Endothelial cell of umbilical vein (primary cell): ENCODE measurements at regions not wholly inside any gene's neighbourhood (a gene's known extent, or its start where the extent isn't known, plus 50 kb on each side); places are given as distances from the start of the nearest gene placed in this dataset.

ENCODE experiments used
- BruUV-seq: library from RNA; stranded (reverse); fragments of 400-500 nt; replicated peaks from 2 replicates; lab custom pipeline; 2021; lab: Mats Ljungman, UMichigan
- CTCF ChIA-PET: fragments of 300-600, 350-600 bp; sonication (Branson Sonifier 250); formaldehyde crosslinking; loops from one replicate; lab custom pipeline; 2021; ENCODE audit warnings: antibody characterized with exemption, inconsistent platforms; lab: Charles Lee
- POLR2A ChIA-PET: fragments of 300-600, 350-600 bp; sonication (Branson Sonifier 250); formaldehyde crosslinking; loops from one replicate; lab custom pipeline; 2021; ENCODE audit warnings: antibody characterized with exemption, inconsistent platforms; lab: Charles Lee
- DNase-seq: peaks from one replicate; pipeline ENCODE4 v3.0.0-alpha.2; 2011; ENCODE audit warnings: low read depth, low spot score
- FAIRE-seq: peaks from 2 replicates; lab custom pipeline; 2011; peaks lifted over from hg19 to GRCh38; lab: Jason Lieb, UNC
- H2AFZ ChIP-seq: 2 replicates; pipeline ENCODE4 v1.6.0; 2012; ENCODE audit warnings: low read depth, low read length, control low read depth, inconsistent platforms
- H3K27ac ChIP-seq: 2 replicates; pipeline ENCODE4 v1.5.1; 2011; ENCODE audit warnings: low read depth, mild to moderate bottlenecking, control low read depth, low read length, moderate library complexity; ENCODE audit not compliant: insufficient read depth
- H3K27me3 ChIP-seq, 2 experiments: 2 replicates each; pipeline versions ENCODE4 v1.6.0 to v1.6.1; 2011; ENCODE audit warnings: low read length in 2 of 2, mixed read lengths in 1 of 2; ENCODE audit not compliant: control insufficient read depth in 2 of 2, insufficient read depth in 2 of 2
- H3K36me3 ChIP-seq, 2 experiments: 2 replicates in 1 of 2; 3 replicates in 1 of 2; pipeline ENCODE4 v1.5.1; 2011; ENCODE audit warnings: low read length in 2 of 2, mild to moderate bottlenecking in 1 of 2, moderate library complexity in 1 of 2; ENCODE audit not compliant: control insufficient read depth in 2 of 2, insufficient read depth in 2 of 2; ENCODE audit errors: extremely low read depth in 1 of 2
- H3K4me1 ChIP-seq: 3 replicates; pipeline ENCODE4 v1.5.1; 2011; ENCODE audit warnings: mild to moderate bottlenecking, low read length; ENCODE audit not compliant: control insufficient read depth, insufficient read depth; ENCODE audit errors: extremely low read depth
- H3K4me2 ChIP-seq: 2 replicates; pipeline ENCODE4 v1.6.1; 2011; ENCODE audit warnings: low read length, control low read depth, mixed read lengths; ENCODE audit not compliant: insufficient read depth
- H3K4me3 ChIP-seq, 3 experiments: fragments of 200-600 bp in 1 of 3; sonication (generic), shearing (Covaris generic) in 1 of 3; replicated peaks in 1 of 3; 2 replicates each; pipeline ENCODE4 v1.5.1; 2011 to 2016; ENCODE audit warnings: control low read depth in 3 of 3, low read length in 3 of 3, mild to moderate bottlenecking in 2 of 3, inconsistent platforms in 1 of 3, low read depth in 1 of 3, moderate library complexity in 1 of 3; ENCODE audit not compliant: insufficient read depth in 1 of 3
- H3K79me2 ChIP-seq: 2 replicates; pipeline ENCODE4 v1.6.0; 2012; ENCODE audit warnings: low read length, inconsistent platforms; ENCODE audit not compliant: control insufficient read depth, insufficient read depth
- H3K9ac ChIP-seq: replicated peaks from 2 replicates; pipeline ENCODE3; 2011; ENCODE audit warnings: low read length, control low read depth; ENCODE audit not compliant: insufficient read depth; ENCODE audit errors: extremely low read depth
- H3K9me1 ChIP-seq: replicated peaks from 3 replicates; pipeline ENCODE4 v1.6.0; 2011; ENCODE audit warnings: mild to moderate bottlenecking, low read length; ENCODE audit not compliant: control insufficient read depth, insufficient read depth; ENCODE audit errors: extremely low read depth
- H3K9me3 ChIP-seq: replicated peaks from 2 replicates; pipeline ENCODE4 v1.5.1; 2012; ENCODE audit warnings: low read length, inconsistent platforms; ENCODE audit not compliant: control insufficient read depth, insufficient read depth
- H4K20me1 ChIP-seq: replicated peaks from 2 replicates; pipeline ENCODE3; 2011; ENCODE audit warnings: mild to moderate bottlenecking, low read length; ENCODE audit not compliant: control insufficient read depth, insufficient read depth; ENCODE audit errors: extremely low read depth
- CTCF ChIP-seq, 2 donors: IDR thresholded peaks; 1 replicate in 1 of 2; 2 replicates in 1 of 2; pipeline ENCODE4 v1.5.1; 2011; ENCODE audit warnings: low read length in 2 of 2, mild to moderate bottlenecking in 2 of 2, moderate library complexity in 2 of 2, control low read depth in 1 of 2, inconsistent platforms in 1 of 2, low read depth in 1 of 2; ENCODE audit not compliant: insufficient read depth in 1 of 2; ENCODE audit errors: extremely low read depth in 1 of 2
- FOS ChIP-seq: IDR thresholded peaks from 2 replicates; pipeline ENCODE4 v1.6.1; 2011; ENCODE audit warnings: mild to moderate bottlenecking, low read length, moderate library complexity, borderline replicate concordance; ENCODE audit not compliant: insufficient read depth
- JUN ChIP-seq: IDR thresholded peaks from 2 replicates; pipeline ENCODE4 v1.6.1; 2011; ENCODE audit warnings: borderline replicate concordance, low read depth; ENCODE audit not compliant: insufficient read length, insufficient read depth
- MAX ChIP-seq: IDR thresholded peaks from 2 replicates; pipeline ENCODE4 v1.6.1; 2011; ENCODE audit not compliant: insufficient read depth, insufficient read length
- MYC ChIP-seq: IDR thresholded peaks from one replicate; pipeline ENCODE4 v1.6.1; 2011; ENCODE audit warnings: mild to moderate bottlenecking, low read depth, low read length
- POLR2A ChIP-seq: IDR thresholded peaks from 2 replicates; pipeline ENCODE4 v1.6.1; 2012; ENCODE audit warnings: low read depth, mild to moderate bottlenecking, control low read depth, low read length
- POLR2AphosphoS5 ChIP-seq: IDR thresholded peaks from 2 replicates; pipeline ENCODE4 v1.6.1; 2012; ENCODE audit warnings: low read depth, mild to moderate bottlenecking, control low read depth, low read length, moderate library complexity; ENCODE audit not compliant: insufficient read depth
- dilution Hi-C: fragments of 300-500 bp; cut with MboI; formaldehyde crosslinking; loops from one replicate; pipeline ENCODE4 v1.15.0; 2019; ENCODE audit warnings: low sequenced_read_pairs; ENCODE audit not compliant: extremely low pct_ligation_motif_present
- intact Hi-C: fragments of 100-400 bp; cut with micrococcal nuclease; formaldehyde crosslinking; loops from one replicate; pipeline ENCODE4 v1.10.0; 2022

GRCh38 chr17:69949973-69950695, 124.9 kb upstream of the KCNJ16 start:
- no TSS peak for BruUV-seq
- Histone ChIP-seq H2AFZ (no peak overlapping the region), H3K27ac (no peak overlapping the region), H3K4me2 (no peak overlapping the region), H3K9me3 (no peaks in the 10 kb centered on the region), H3K4me1 (peaks cover 2% of the 10 kb centered on the region), H3K4me3 (no peak overlapping the region), H3K9me1 (no peaks in the 10 kb centered on the region), H3K79me2 (no peaks in the 10 kb centered on the region), H3K36me3 (no peaks in the 10 kb centered on the region), H3K9ac (no peak overlapping the region), H3K27me3 (no peaks in the 10 kb centered on the region), H4K20me1 (no peaks in the 10 kb centered on the region)
- dilution Hi-C loops (no loop called here), intact Hi-C loops (loop anchor here (5.0 kb wide), 1 partner anchor 92 kb away; no protein-coding TSS in a partner anchor)
- FAIRE-seq (no peak), DNase-seq (no peak)
- POLR2A ChIA-PET, result no interaction called here
- TF ChIP-seq CTCF (IDR thresholded peaks at IDR 0.05; ENCODE audit: extremely low read depth in 1 of 2, insufficient read depth in 1 of 2, low read depth in 1 of 2, low read length in 2 of 2), result no peak
- no peak for TF ChIP-seq POLR2AphosphoS5
- TF ChIP-seq JUN, result no peak
- no peak for TF ChIP-seq MAX
- no peak for TF ChIP-seq FOS
- no peak for TF ChIP-seq POLR2A
- TF ChIP-seq MYC, result no peak
- CTCF ChIA-PET, result no interaction called here
